Activated CD4-positive, CD25-positive, alpha-beta regulatory T cell treated with anti-CD3 and anti-CD28 coated beads, Interleukin-2, amount 50 U/mL, for 24 hours (primary cell): ENCODE measurements at regions not wholly inside any gene's neighbourhood (a gene's known extent, or its start where the extent isn't known, plus 50 kb on each side); places are given as distances from the start of the nearest gene placed in this dataset.

Experiments
- ATAC-seq, 2 donors: fragments of 150-1000 bp; cut with Tn5 transposase; one replicate each; pipeline ENCODE4 v1.10.0; 2021; ENCODE audit warnings: mild to moderate bottlenecking in 1 of 2, moderate library complexity in 1 of 2

DNA sequence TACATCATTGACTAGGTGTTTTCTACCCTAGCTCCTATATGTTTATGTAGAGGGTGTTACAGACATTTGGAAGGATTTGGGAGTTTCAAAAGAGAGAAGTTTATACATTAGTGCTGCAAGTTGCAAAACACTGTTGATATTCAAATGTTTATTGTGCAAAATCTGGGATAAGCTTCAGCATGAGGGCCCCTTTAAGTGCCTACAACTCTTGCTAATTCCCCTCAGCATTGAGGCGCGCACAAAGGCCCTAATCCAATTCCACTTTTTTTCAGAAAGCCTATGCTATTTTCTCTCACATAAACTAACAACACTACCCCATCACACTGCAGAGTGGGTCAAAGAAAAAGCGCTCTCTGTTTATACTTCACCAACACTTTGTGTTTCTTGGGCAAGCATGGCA lies 208.0 kb downstream of the NR2F2 start:
- ATAC-seq = no peak

DNA sequence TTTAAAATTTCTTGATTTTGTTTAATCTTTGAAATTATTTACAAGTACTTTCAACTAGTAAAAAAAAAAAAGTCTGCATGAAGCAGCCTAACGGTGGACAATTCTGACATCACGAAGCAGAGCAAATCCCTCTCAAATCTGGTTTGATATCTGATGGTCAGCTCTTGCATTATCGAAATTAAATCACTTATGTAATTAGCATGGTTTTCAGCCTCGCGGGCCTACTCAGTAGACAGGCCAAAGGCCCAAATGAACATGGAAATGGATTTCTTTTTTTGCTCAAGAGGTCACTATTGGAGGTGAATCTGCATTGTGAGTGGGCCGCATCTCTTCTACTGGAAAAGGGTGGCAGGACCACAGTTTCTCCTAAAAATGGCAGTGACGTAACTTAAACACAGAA lies 209.8 kb downstream of the NR2F2 start:
- no peak for ATAC-seq

- ATAC-seq = no peak
These were observed 211.8 kb downstream of the NR2F2 start for GRCh38 chr15:96542130-96542770.

GRCh38 chr15:96544162-96544756 lies 213.8 kb downstream of the NR2F2 start:
- no peak for ATAC-seq

GRCh38 chr15:96549136-96549535 lies 218.6 kb downstream of the NR2F2 start:
- ATAC-seq = no peak

DNA sequence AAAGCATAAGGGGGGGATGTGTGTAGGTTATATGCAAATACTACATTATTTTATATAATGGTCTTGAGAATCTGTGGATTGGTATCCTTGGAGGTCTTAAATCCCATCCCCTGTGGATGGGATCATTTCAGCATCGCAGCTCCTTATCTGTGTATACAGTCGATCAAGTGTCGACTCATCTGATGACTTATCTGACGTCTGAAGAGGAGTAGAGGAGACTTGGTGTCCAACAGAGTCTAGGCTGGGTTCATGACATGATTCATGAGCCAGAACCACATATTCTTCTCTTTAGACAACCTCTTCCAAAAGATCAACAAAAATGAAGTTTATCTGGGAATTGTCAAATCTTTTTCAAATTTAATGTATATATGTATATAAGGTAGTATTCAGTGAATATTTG lies 220.7 kb downstream of the NR2F2 start:
- ATAC-seq = no peak

- no peak for ATAC-seq
These were observed 221.2 kb downstream of the NR2F2 start for GRCh38 chr15:96551722-96552121.

GRCh38 chr15:96553006-96553405 lies 222.5 kb downstream of the NR2F2 start:
- no peak for ATAC-seq

GRCh38 chr15:96553451-96553850 lies 223.0 kb downstream of the NR2F2 start:
- no peak for ATAC-seq

- no peak for ATAC-seq
These were observed 223.4 kb downstream of the NR2F2 start for GRCh38 chr15:96553931-96554330.

GRCh38 chr15:96554541-96554940 lies 224.0 kb downstream of the NR2F2 start:
- no peak for ATAC-seq

- no peak for ATAC-seq
These were observed 228.6 kb downstream of the NR2F2 start for GRCh38 chr15:96559087-96559486.

DNA sequence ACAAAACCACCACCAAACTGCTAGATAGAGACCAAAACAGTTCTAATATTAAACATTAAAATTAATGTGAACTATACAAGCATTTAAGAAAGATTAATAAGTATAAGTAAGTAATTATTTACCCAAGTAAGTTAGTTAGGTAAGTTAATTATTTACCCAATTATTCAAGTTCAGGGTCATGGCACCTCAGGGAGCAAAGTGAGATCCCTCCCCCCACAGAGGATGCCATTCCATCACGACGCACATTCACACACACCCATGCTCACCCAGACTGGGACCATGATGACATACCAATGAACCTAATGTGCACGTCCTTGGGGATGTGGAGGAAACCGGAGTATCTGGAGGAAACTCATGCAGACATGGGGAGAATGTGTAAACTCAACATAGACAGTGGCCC lies 229.1 kb downstream of the NR2F2 start:
- no peak for ATAC-seq

- no peak for ATAC-seq
These were observed 229.9 kb downstream of the NR2F2 start for GRCh38 chr15:96560246-96560895.

DNA sequence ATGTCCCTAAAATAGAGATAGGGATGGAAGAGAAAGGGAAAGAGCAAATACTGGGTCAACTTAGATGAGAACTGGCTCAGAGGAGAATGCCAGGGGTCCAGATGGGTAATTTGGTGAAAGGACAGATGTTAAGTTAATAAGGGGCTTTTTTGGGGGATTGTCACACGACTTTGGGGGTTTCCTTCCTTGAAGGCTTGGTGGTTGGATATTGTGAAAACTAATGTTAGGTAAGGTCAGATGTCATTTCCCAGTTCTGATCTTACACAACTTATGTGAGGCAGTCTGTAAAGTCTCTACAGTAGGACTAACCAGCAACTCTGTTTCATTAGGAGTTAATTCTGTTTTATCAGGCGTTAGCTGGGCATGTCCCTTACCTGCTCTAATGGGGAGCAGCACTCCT lies 231.1 kb downstream of the NR2F2 start:
- ATAC-seq = no peak

- no peak for ATAC-seq
These were observed 234.0 kb downstream of the NR2F2 start for GRCh38 chr15:96564546-96564945.

- no peak for ATAC-seq
These were observed 234.8 kb downstream of the NR2F2 start for GRCh38 chr15:96565266-96565665.

GRCh38 chr15:96574782-96575181 lies 244.3 kb downstream of the NR2F2 start:
- ATAC-seq = no peak

GRCh38 chr15:96576596-96576995 lies 246.1 kb downstream of the NR2F2 start:
- ATAC-seq = no peak

- ATAC-seq = no peak
These were observed 247.9 kb downstream of the NR2F2 start for GRCh38 chr15:96578393-96578792.

GRCh38 chr15:96581371-96581770 lies 250.9 kb downstream of the NR2F2 start:
- ATAC-seq = no peak

DNA sequence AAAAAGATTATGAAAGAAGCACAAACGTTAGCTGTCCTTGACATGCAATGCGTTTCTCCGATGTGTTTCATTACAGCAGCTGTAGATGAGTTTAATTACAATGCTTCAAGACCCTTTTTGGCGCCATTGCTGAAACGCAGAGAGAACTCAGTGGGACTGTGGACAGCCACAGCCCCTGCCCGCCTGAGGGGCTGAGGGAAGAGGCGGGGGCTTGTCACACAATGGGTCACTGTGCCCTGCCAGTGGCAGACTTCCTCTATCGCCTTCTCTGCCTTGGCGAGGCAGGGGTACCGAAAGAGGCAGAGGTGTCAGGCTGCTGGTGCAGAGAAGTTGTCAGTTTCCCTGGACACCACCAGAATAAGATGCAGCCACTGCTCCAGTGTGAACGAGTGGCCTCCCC lies 252.0 kb downstream of the NR2F2 start:
- no peak for ATAC-seq

DNA sequence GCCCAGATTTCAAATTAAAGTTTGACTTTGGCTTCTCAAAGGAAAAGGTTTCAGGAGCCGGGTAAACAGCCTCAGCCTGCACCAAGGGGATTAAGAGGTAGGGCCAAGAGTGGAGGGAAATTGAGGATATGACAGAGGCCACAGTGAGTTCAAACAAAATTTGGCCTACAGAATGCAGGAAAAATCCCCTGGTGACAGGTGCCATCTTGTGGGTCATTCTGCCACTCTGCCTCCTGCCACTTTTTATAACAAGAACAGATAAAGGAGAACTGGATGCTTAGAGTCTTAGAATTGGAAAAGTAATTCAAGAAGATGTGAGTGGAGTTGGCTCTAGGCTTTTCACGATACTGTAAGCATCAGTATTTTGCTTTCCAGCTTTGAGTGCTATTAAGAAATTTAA lies 253.2 kb downstream of the NR2F2 start:
- ATAC-seq = no peak
